HG03342 (cell line): ENCODE measurements at regions not wholly inside any gene's neighbourhood (a gene's known extent, or its start where the extent isn't known, plus 50 kb on each side); places are given as distances from the start of the nearest gene placed in this dataset.
A peak's percentile ranks its signal among the peaks of the same experiment; 100 is the strongest.
"Not testable (repeated sequence)": the region's sequence is repeated elsewhere in the genome, so short reads cannot be mapped to it uniquely, and the experiment has no call there.

ENCODE experiments used
- ATAC-seq: cut with Tn5 transposase; IDR thresholded peaks from one replicate; pipeline ENCODE4 v1.9.1; 2021; ENCODE audit warnings: mild to moderate bottlenecking, moderate library complexity; ENCODE audit not compliant: unreplicated experiment

GRCh38 chr3:102676424-102676823 is 241.6 kb downstream of the ZPLD1 start:
- ATAC-seq: no peak

GRCh38 chr3:102682741-102683140 is 247.9 kb downstream of the ZPLD1 start:
- ATAC-seq: no peak

GRCh38 chr3:102686792-102687191 is 252.0 kb downstream of the ZPLD1 start:
- no peak for ATAC-seq

- no peak for ATAC-seq
These were observed 253.2 kb downstream of the ZPLD1 start for GRCh38 chr3:102687851-102688555.

GRCh38 chr3:102688556-102688930 is 253.7 kb downstream of the ZPLD1 start:
- no peak for ATAC-seq

- no peak for ATAC-seq
These were observed 256.7 kb downstream of the ZPLD1 start for GRCh38 chr3:102691507-102691906.

GRCh38 chr3:102699104-102699818 is 264.4 kb downstream of the ZPLD1 start:
- no peak for ATAC-seq

GRCh38 chr3:102699819-102700140 is 265.0 kb downstream of the ZPLD1 start:
- ATAC-seq: no peak

- ATAC-seq: no peak
These were observed 278.1 kb downstream of the ZPLD1 start for GRCh38 chr3:102712896-102713295.

- ATAC-seq: peak; percentile 11
These were observed 279.8 kb downstream of the ZPLD1 start for GRCh38 chr3:102714567-102714966.

GRCh38 chr3:102715030-102715697 is 280.3 kb downstream of the ZPLD1 start:
- peak; percentile 95 for ATAC-seq

- ATAC-seq: no peak
These were observed 283.8 kb downstream of the ZPLD1 start for GRCh38 chr3:102718651-102719050.

GRCh38 chr3:102722317-102722716 is 287.5 kb downstream of the ZPLD1 start:
- no peak for ATAC-seq

GRCh38 chr3:102727340-102727739 is 292.5 kb downstream of the ZPLD1 start:
- ATAC-seq: no peak

- not testable (repeated sequence) for ATAC-seq
These were observed 297.8 kb downstream of the ZPLD1 start for GRCh38 chr3:102732581-102732980.

GRCh38 chr3:102733791-102734563 is 299.2 kb downstream of the ZPLD1 start:
- no peak for ATAC-seq

GRCh38 chr3:102735311-102735710 is 300.5 kb downstream of the ZPLD1 start:
- no peak for ATAC-seq

- no peak for ATAC-seq
These were observed 301.6 kb downstream of the ZPLD1 start for GRCh38 chr3:102736288-102736974.

- no peak for ATAC-seq
These were observed 302.1 kb downstream of the ZPLD1 start for GRCh38 chr3:102736975-102737304.

- no peak for ATAC-seq
These were observed 302.5 kb downstream of the ZPLD1 start for GRCh38 chr3:102737353-102737752.

- ATAC-seq: no peak
These were observed 306.3 kb downstream of the ZPLD1 start for GRCh38 chr3:102741105-102741504.
